ENCODE measurements at regions not wholly inside any gene's neighbourhood (a gene's known extent, or its start where the extent isn't known, plus 50 kb on each side); places are given as distances from the start of the nearest gene placed in this dataset.

DNA sequence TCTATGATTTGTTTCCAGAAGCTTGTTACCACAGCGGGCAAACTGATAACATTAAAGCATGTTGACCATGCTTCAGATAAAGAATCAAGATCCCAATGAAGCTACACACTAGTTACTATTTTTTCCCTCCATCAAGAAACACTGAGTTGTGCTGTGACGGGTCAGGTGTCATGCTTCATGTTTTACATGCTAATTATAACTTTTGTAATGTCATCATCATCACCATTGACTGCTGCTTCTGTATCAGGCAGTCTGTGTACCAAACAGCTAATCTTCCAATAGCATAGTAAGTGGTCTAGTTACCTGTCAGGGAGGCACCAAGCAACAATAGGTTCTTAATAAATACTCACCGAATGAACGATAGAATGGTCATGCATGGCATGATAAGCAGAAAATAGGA is 388.1 kb downstream of the THBS2 start:
- ChIA-PET CTCF (interaction anchor here (0.9 to 1.3 kb wide), 2 partner anchors 11 to 15 kb away, joined by 3 read pairs; no protein-coding TSS in a partner anchor), POLR2A (no interaction called here)
- no peak for DNase-seq (ENCODE audit: low read depth, low spot score)
- TF ChIP-seq, protein P1, sequence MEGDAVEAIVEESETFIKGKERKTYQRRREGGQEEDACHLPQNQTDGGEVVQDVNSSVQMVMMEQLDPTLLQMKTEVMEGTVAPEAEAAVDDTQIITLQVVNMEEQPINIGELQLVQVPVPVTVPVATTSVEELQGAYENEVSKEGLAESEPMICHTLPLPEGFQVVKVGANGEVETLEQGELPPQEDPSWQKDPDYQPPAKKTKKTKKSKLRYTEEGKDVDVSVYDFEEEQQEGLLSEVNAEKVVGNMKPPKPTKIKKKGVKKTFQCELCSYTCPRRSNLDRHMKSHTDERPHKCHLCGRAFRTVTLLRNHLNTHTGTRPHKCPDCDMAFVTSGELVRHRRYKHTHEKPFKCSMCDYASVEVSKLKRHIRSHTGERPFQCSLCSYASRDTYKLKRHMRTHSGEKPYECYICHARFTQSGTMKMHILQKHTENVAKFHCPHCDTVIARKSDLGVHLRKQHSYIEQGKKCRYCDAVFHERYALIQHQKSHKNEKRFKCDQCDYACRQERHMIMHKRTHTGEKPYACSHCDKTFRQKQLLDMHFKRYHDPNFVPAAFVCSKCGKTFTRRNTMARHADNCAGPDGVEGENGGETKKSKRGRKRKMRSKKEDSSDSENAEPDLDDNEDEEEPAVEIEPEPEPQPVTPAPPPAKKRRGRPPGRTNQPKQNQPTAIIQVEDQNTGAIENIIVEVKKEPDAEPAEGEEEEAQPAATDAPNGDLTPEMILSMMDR (IDR thresholded peaks at IDR 0.05; ENCODE audit: insufficient read depth, low read length, missing control alignments): no peak
- no peak overlapping the region for H3K4me3 ChIP-seq (ENCODE audit: low read depth, low read length)

GRCh38 chr6:168864541-168865460 is 388.8 kb downstream of the THBS2 start:
- no peak for DNase-seq (ENCODE audit: low read depth, low spot score)
- ChIA-PET POLR2A (no interaction called here), CTCF (interaction anchor here (1.3 kb wide), 1 partner anchor 16 kb away, joined by 3 read pairs; no protein-coding TSS in a partner anchor)
- H3K4me3 ChIP-seq (ENCODE audit: low read depth, low read length): no peak overlapping the region
- TF ChIP-seq, protein P1 (IDR thresholded peaks at IDR 0.05; ENCODE audit: insufficient read depth, low read length, missing control alignments): no peak

DNA sequence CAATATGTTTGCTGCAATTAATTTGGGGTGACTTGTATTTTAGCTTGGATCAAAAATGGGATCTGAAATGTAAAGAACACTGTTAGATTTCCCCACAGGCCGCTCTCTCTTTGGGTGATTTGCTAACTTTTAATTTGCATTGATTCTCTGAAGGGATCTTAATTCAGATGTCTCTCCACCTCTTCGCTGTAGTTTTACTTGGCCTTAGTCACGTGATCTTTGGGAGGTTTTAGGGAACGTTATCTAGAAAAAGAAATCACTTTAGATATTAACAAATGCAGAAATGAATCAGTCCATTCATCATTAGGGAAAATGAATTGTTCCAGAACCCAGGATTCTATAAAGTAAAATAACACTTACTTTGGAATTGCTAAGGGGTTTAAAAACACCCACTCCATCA is 390.2 kb downstream of the THBS2 start:
- ChIA-PET CTCF (no interaction called here), POLR2A (no interaction called here)
- DNase-seq (ENCODE audit: low read depth, low spot score): no peak
- TF ChIP-seq, protein P1 (IDR thresholded peaks at IDR 0.05; ENCODE audit: insufficient read depth, low read length, missing control alignments): no peak
- no peak overlapping the region for H3K4me3 ChIP-seq (ENCODE audit: low read depth, low read length)

GRCh38 chr6:168862346-168862980 is 391.2 kb downstream of the THBS2 start:
- no peak for DNase-seq (ENCODE audit: low read depth, low spot score)
- H3K4me3 ChIP-seq (ENCODE audit: low read depth, low read length): no peak overlapping the region
- POLR2A ChIA-PET: no interaction called here
- TF ChIP-seq, protein P1 (IDR thresholded peaks at IDR 0.05; ENCODE audit: insufficient read depth, low read length, missing control alignments): no peak
- CTCF ChIA-PET: no interaction called here

- POLR2A ChIA-PET: no interaction called here
- DNase-seq (ENCODE audit: low read depth, low spot score): no peak
- TF ChIP-seq, protein P1 (IDR thresholded peaks at IDR 0.05; ENCODE audit: insufficient read depth, low read length, missing control alignments): no peak
- H3K4me3 ChIP-seq (ENCODE audit: low read depth, low read length): no peak overlapping the region
- CTCF ChIA-PET: no interaction called here
These were observed 392.7 kb downstream of the THBS2 start for GRCh38 chr6:168860987-168861386.

DNA sequence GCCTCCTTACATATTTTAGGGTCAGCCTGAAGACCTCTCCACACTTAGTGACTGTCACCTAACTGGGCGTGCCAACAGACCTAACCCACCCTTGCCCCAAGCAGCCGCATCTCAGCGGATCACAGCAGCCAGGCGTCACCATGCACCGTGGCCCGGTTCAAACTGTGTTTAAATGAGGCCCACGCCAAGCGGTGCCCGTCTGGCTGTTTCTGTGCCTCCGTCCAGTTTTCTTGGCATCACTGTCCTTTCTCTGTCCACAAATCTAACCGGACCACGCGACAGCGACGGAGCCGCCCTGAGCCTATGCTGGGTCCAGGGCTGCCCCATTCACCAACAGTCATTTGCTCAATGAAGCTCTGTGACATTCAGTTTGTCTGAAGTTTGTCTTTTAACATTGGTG is 393.3 kb downstream of the THBS2 start:
- TF ChIP-seq, protein P1 (IDR thresholded peaks at IDR 0.05; ENCODE audit: insufficient read depth, low read length, missing control alignments): no peak
- H3K4me3 ChIP-seq (ENCODE audit: low read depth, low read length): no peak overlapping the region
- ChIA-PET POLR2A (no interaction called here), CTCF (no interaction called here)
- no peak for DNase-seq (ENCODE audit: low read depth, low spot score)

Data from AG04449 (cell line).